Testis (tissue), 2 donors: ENCODE measurements at regions not wholly inside any gene's neighbourhood (a gene's known extent, or its start where the extent isn't known, plus 50 kb on each side); places are given as distances from the start of the nearest gene placed in this dataset.

Experiments
- DNase-seq: peaks from one replicate; pipeline ENCODE4 v3.0.0-alpha.2; 2019
- H3K27ac ChIP-seq, 2 donors: fragments of 200-600 bp; sonication (generic); one replicate each; pipeline ENCODE4 v1.5.1; 2019
- H3K27me3 ChIP-seq: fragments of 200-600 bp; sonication (generic); one replicate; pipeline ENCODE4 v1.5.1; 2019
- H3K36me3 ChIP-seq: fragments of 200-600 bp; sonication (generic); one replicate; pipeline ENCODE4 v1.5.1; 2017; ENCODE audit warnings: low read depth; ENCODE audit errors: missing control alignments
- H3K4me1 ChIP-seq: fragments of 200-600 bp; sonication (generic); one replicate; pipeline ENCODE4 v1.5.1; 2019
- H3K4me3 ChIP-seq, 2 donors: fragments of 200-600 bp; sonication (generic); one replicate each; pipeline ENCODE4 v1.5.1; 2017 to 2019
- H3K9me3 ChIP-seq: fragments of 200-600 bp; sonication (generic); one replicate; pipeline ENCODE4 v1.5.1; 2017
- POLR2A ChIP-seq: fragments of 450-650 bp; IDR thresholded peaks from one replicate; pipeline ENCODE4 v1.6.1; 2017; ENCODE audit warnings: antibody characterized with exemption, mild to moderate bottlenecking, moderate library complexity
- WGBS, 2 donors: methylation state at CpG; one replicate each; pipeline ENCODE4 v1.1.5; 2018; 5-methylcytosine and 5-hydroxymethylcytosine counted together
- intact Hi-C: fragments of 100-400 bp; cut with DNase I; formaldehyde crosslinking; loops from one replicate; pipeline ENCODE4 v1.15.1; 2023; ENCODE audit warnings: low total_unique reads
- TF ChIP-seq, protein P1 (sequence below), 3 experiments: fragments of 450-650 bp in 2 of 3; fragments of 200-600 bp in 1 of 3; sonication (generic) in 1 of 3; IDR thresholded peaks; one replicate each; pipeline ENCODE4 v1.5.1; 2016 to 2019; ENCODE audit warnings: antibody characterized with exemption in 3 of 3, mild to moderate bottlenecking in 2 of 3, moderate library complexity in 1 of 3

DNA sequence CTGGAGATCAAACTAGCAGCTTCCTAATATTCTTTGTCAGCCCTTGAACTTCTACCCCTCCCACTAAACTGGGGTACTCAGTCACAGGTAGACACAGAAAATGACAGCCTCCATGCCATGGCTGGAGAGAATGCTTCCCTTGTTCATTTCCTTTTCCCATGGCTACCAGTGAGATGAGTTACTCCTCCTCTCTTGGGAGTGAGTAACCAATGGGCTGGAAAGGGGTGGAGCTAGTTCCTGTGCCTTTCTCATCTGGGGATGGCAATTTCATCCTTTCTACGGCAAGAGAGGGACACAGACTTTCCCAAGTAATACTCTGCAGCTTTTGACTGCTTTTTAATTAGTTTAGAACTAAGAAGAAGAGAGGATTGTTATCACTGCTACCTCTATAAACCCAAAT is 1045.6 kb upstream of the WWC1 start:
- no peak for DNase-seq
- no peak overlapping the region for H3K27ac ChIP-seq
- H3K36me3 ChIP-seq: no peaks in the 10 kb centered on the region
- H3K4me1 ChIP-seq: no peaks in the 10 kb centered on the region
- intact Hi-C loops: no loop called here
- TF ChIP-seq, protein P1, sequence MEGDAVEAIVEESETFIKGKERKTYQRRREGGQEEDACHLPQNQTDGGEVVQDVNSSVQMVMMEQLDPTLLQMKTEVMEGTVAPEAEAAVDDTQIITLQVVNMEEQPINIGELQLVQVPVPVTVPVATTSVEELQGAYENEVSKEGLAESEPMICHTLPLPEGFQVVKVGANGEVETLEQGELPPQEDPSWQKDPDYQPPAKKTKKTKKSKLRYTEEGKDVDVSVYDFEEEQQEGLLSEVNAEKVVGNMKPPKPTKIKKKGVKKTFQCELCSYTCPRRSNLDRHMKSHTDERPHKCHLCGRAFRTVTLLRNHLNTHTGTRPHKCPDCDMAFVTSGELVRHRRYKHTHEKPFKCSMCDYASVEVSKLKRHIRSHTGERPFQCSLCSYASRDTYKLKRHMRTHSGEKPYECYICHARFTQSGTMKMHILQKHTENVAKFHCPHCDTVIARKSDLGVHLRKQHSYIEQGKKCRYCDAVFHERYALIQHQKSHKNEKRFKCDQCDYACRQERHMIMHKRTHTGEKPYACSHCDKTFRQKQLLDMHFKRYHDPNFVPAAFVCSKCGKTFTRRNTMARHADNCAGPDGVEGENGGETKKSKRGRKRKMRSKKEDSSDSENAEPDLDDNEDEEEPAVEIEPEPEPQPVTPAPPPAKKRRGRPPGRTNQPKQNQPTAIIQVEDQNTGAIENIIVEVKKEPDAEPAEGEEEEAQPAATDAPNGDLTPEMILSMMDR (IDR thresholded peaks at IDR 0.05): no peak
- no peak for TF ChIP-seq POLR2A
- no peaks in the 10 kb centered on the region for H3K9me3 ChIP-seq
- 83 to 86% methylated on average over 1 of the region's 1 CpG for WGBS, 2 donors
- no peak overlapping the region for H3K4me3 ChIP-seq
- no peaks in the 10 kb centered on the region for H3K27me3 ChIP-seq

DNA sequence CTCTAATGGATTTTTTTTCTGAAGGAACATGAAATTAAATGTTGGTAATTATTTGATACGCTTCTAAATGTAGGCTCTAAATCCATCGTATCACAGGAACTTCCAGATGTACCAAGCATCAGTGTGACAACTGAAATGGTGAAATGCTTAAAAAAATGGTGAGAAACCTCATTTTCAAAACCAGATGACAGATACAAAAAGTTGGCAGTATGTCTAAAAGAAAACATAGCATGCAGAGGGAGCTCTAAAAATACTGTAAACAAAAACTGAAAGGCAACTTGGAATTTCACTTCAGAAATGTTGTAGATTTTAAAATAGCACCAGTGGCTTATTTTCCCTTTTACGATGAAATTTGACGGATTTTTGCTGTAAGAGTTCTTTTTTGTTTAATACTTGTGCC is 1043.6 kb upstream of the WWC1 start:
- 85 to 86% methylated on average over 4 of the region's 4 CpGs for WGBS, 2 donors

DNA sequence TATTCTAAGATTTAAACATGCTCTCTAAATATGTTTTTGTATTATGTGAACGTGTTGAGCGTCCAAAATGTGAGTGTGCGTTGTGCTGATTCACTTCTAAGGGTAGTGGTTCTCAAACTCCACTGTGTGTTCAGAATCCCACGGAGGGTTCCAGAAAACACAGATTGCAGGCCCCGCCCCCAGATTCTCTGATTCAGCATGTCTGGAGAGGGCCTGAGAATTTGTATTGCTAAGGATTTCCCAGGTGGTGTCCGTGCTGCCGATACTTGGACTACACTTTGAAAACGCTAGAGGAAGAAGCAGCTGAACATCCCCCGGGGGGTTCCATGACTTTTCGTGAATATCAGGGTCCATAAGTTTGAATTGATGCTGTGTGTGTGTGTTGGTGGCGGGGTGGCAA is 1043.2 kb upstream of the WWC1 start:
- Histone ChIP-seq H3K9me3 (no peaks in the 10 kb centered on the region), H3K4me1 (no peaks in the 10 kb centered on the region), H3K27ac (no peak overlapping the region), H3K27me3 (no peaks in the 10 kb centered on the region), H3K4me3 (no peak overlapping the region), H3K36me3 (no peaks in the 10 kb centered on the region)
- intact Hi-C loops: no loop called here
- no peak for DNase-seq
- WGBS, 2 donors: 82 to 89% methylated on average over 11 of the region's 11 CpGs
- TF ChIP-seq, protein P1 (IDR thresholded peaks at IDR 0.05): no peak
- no peak for TF ChIP-seq POLR2A

More for the DNA sequence above, 1043.6 kb upstream of the WWC1 start:
- Histone ChIP-seq H3K27ac (no peak overlapping the region), H3K36me3 (no peaks in the 10 kb centered on the region), H3K9me3 (no peaks in the 10 kb centered on the region), H3K27me3 (no peaks in the 10 kb centered on the region), H3K4me3 (no peak overlapping the region), H3K4me1 (no peaks in the 10 kb centered on the region)
- no peak for TF ChIP-seq POLR2A
- TF ChIP-seq, protein P1 (IDR thresholded peaks at IDR 0.05): no peak
- no peak for DNase-seq
- intact Hi-C loops: no loop called here

DNA sequence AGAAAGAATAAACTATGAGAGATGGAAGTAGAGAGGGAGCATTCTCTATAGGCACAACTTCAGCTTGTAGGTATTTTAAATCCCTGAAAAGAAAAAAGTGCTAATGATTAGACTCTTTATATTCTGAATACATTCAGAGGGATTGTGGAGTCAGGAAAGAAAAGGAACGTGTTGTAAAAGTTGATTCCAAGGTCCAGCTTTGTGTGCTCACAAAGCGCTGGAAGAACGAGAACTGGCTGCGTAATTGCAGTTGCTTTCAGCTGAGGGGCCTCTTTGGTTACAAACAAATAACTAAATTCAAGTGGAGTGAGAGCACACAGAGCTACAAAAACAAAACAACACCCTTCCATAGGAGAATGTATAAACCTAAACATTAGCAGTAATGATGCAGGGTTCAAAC is 1040.4 kb upstream of the WWC1 start:
- H3K36me3 ChIP-seq: no peaks in the 10 kb centered on the region
- no peak for TF ChIP-seq POLR2A
- TF ChIP-seq, protein P1 (IDR thresholded peaks at IDR 0.05): no peak
- no peak for DNase-seq
- H3K4me1 ChIP-seq: no peaks in the 10 kb centered on the region
- H3K27me3 ChIP-seq: no peaks in the 10 kb centered on the region
- WGBS, 2 donors: 53 to 71% methylated on average over 4 of the region's 4 CpGs
- H3K9me3 ChIP-seq: no peaks in the 10 kb centered on the region
- H3K4me3 ChIP-seq: no peak overlapping the region
- intact Hi-C loops: no loop called here
- no peak overlapping the region for H3K27ac ChIP-seq

DNA sequence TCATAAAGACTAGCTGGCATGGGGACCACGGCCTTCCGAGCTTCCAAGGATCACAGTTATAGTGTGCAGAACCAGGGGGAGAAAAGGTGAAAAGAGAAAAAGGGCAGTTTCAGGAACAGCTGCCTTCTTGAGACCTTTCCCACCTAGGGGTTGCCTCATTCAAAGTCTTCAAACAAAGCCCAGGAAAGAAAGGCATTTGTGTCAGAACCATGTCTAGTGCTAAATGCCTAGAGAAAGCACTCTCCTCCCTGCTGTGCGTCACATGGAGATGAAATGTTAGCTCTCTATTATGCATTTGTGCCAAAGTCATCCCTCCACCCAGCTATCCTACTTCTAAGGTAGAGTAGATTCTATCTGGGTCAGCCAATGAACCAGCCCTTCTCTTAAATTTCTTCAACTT is 1037.3 kb upstream of the WWC1 start:
- no peaks in the 10 kb centered on the region for H3K9me3 ChIP-seq
- H3K36me3 ChIP-seq: no peaks in the 10 kb centered on the region
- DNase-seq: no peak
- WGBS, 2 donors: 85 to 95% methylated on average over 3 of the region's 3 CpGs
- H3K4me3 ChIP-seq: no peak overlapping the region
- intact Hi-C loops: no loop called here
- H3K4me1 ChIP-seq: no peaks in the 10 kb centered on the region
- H3K27ac ChIP-seq: no peak overlapping the region
- no peaks in the 10 kb centered on the region for H3K27me3 ChIP-seq
- TF ChIP-seq, protein P1 (IDR thresholded peaks at IDR 0.05): no peak
- no peak for TF ChIP-seq POLR2A
